ENCODE measurements at regions not wholly inside any gene's neighbourhood (a gene's known extent, or its start where the extent isn't known, plus 50 kb on each side); places are given as distances from the start of the nearest gene placed in this dataset.

- no peak for TF ChIP-seq POLR2A (IDR thresholded peaks at IDR 0.05)
- TF ChIP-seq EP300 (IDR thresholded peaks at IDR 0.05) = no peak
These were observed 330.7 kb downstream of the CDH10 start for GRCh38 chr5:24314106-24314505.

All from gastroesophageal sphincter (tissue), 2 donors.